ENCODE measurements at regions not wholly inside any gene's neighbourhood (a gene's known extent, or its start where the extent isn't known, plus 50 kb on each side); places are given as distances from the start of the nearest gene placed in this dataset.

GRCh38 chr7:156001496-156002260 lies 189.4 kb upstream of the SHH start:
- Histone ChIP-seq H4K20me1 (ENCODE audit: insufficient read depth, low read length) (no peaks in the 10 kb centered on the region), H3K36me3 (replicated peaks in 1 of 2; ENCODE audit: control insufficient read depth in 1 of 2, insufficient read depth in 2 of 2, low read length in 2 of 2) (no peaks in the 10 kb centered on the region), H3K4me3 (replicated peaks in 1 of 3; ENCODE audit: insufficient read depth in 1 of 3, low read depth in 2 of 3, low read length in 3 of 3) (no peak overlapping the region), H3K27me3 (ENCODE audit: control insufficient read depth in 1 of 2, insufficient read depth in 2 of 2, low read length in 2 of 2) (peaks cover 11 to 88% of the 10 kb centered on the region in 2 experiments), H3K9ac (ENCODE audit: insufficient read depth, low read depth, low read length) (no peak overlapping the region), H3K4me1 (ENCODE audit: insufficient read depth, low read length) (peaks cover 11% of the 10 kb centered on the region; the same call in 1 of the 2 replicates), H3K9me3 (ENCODE audit: low read length) (no peaks in the 10 kb centered on the region), H2AFZ (ENCODE audit: low read length) (no peak overlapping the region), H3K79me2 (ENCODE audit: insufficient read depth, low read length) (no peaks in the 10 kb centered on the region), H3K4me2 (ENCODE audit: low read depth, low read length) (no peak overlapping the region), H3K27ac (ENCODE audit: extremely low read length, insufficient read depth, low read length) (no peak overlapping the region)
- in situ Hi-C loops (cut with HindIII; ENCODE audit: extremely low pct_ligation_motif_present, low pct_unique_long_range_greater_than_20kb) (no loop called here), intact Hi-C loops (cut with micrococcal nuclease; ENCODE audit: unreplicated experiment) (no loop called here)
- ChIA-PET CTCF (ENCODE audit: low intra/inter-chr PET ratio, low total read pairs) (no interaction called here), POLR2A (no interaction called here)
- 44% methylated on average over 23 of the region's 25 CpGs for WGBS (ENCODE audit: low lambda C conversion rate)
- DNase-seq (ENCODE audit: low spot score) = no peak
- ATAC-seq = no peak
- no peak for FAIRE-seq
- BruUV-seq (replicated peaks) = no TSS peak
- TF ChIP-seq ZSCAN30 (CRISPR knock-in tag; IDR thresholded peaks at IDR 0.05) = no peak
- TF ChIP-seq HHEX (CRISPR knock-in tag; IDR thresholded peaks at IDR 0.05) = no peak
- TF ChIP-seq TIGD3 (CRISPR knock-in tag; IDR thresholded peaks at IDR 0.05; ENCODE audit: borderline replicate concordance) = no peak
- no peak for TF ChIP-seq ZNF317 (CRISPR knock-in tag; IDR thresholded peaks at IDR 0.05)
- no peak for TF ChIP-seq ZNF224 (CRISPR knock-in tag; IDR thresholded peaks at IDR 0.05)
- TF ChIP-seq ZNF121 (CRISPR knock-in tag; IDR thresholded peaks at IDR 0.05) = no peak
- TF ChIP-seq ELF4 (CRISPR knock-in tag; IDR thresholded peaks at IDR 0.05; ENCODE audit: borderline replicate concordance) = no peak
- TF ChIP-seq ZNF101 (CRISPR knock-in tag; IDR thresholded peaks at IDR 0.05; ENCODE audit: borderline replicate concordance, low read depth) = no peak
- TF ChIP-seq ZNF883 (CRISPR knock-in tag; IDR thresholded peaks at IDR 0.05; ENCODE audit: not compliant biosample characterization) = no peak
- no peak for TF ChIP-seq TBX3 (IDR thresholded peaks at IDR 0.05; ENCODE audit: borderline replicate concordance)
- no peak for TF ChIP-seq ZNF646 (CRISPR knock-in tag; IDR thresholded peaks at IDR 0.05)
- no peak for TF ChIP-seq NFIB (CRISPR knock-in tag; IDR thresholded peaks at IDR 0.05; ENCODE audit: borderline replicate concordance)
- TF ChIP-seq GABPA (IDR thresholded peaks at IDR 0.05; ENCODE audit: low read depth, low read length) = no peak
- no peak for TF ChIP-seq GABPA (CRISPR knock-in tag; IDR thresholded peaks at IDR 0.05; ENCODE audit: low read depth)
- no peak for TF ChIP-seq HOXA3 (CRISPR knock-in tag; IDR thresholded peaks at IDR 0.05)
- TF ChIP-seq ZNF274 (CRISPR knock-in tag; IDR thresholded peaks at IDR 0.05) = no peak
- TF ChIP-seq ZFP1 (CRISPR knock-in tag; IDR thresholded peaks at IDR 0.05) = no peak

Data from HepG2 (cell line).